Fibroblast of mammary gland (primary cell): ENCODE measurements at regions not wholly inside any gene's neighbourhood (a gene's known extent, or its start where the extent isn't known, plus 50 kb on each side); places are given as distances from the start of the nearest gene placed in this dataset.

Experiments used
- DNase-seq: peaks from one replicate; pipeline ENCODE4 v3.0.0-alpha.2; 2010; ENCODE audit warnings: low read depth
- H3K4me3 ChIP-seq: 2 replicates; pipeline ENCODE4 v1.5.1; 2011; ENCODE audit warnings: low read depth, mild to moderate bottlenecking, low read length, moderate library complexity; ENCODE audit not compliant: control insufficient read depth
- TF ChIP-seq, protein P1 (sequence below): conservative IDR thresholded peaks from 2 replicates; pipeline ENCODE4 v1.5.1; 2011; ENCODE audit warnings: low read depth, low read length, inconsistent platforms; ENCODE audit not compliant: control insufficient read depth, insufficient read depth

DNA sequence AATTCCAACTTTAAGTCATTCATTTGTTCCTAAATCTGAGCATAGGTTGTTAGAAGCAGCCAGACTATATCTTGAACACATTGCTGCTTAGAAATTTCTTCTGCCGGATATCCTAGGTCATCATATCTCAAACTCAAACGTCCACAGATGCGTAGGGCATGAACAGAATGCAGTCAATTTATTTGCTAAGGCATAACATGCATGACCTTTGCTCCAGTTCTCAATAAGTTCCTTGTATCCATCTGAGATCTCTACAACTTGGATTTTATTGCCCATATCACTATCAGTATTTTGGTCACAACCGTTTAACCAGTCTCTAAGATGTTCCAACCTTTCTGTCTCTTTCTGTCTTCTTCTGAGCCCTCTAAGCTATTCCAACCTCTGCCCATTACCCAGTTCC, 210.9 kb upstream of the MANEA start:
- TF ChIP-seq, protein P1, sequence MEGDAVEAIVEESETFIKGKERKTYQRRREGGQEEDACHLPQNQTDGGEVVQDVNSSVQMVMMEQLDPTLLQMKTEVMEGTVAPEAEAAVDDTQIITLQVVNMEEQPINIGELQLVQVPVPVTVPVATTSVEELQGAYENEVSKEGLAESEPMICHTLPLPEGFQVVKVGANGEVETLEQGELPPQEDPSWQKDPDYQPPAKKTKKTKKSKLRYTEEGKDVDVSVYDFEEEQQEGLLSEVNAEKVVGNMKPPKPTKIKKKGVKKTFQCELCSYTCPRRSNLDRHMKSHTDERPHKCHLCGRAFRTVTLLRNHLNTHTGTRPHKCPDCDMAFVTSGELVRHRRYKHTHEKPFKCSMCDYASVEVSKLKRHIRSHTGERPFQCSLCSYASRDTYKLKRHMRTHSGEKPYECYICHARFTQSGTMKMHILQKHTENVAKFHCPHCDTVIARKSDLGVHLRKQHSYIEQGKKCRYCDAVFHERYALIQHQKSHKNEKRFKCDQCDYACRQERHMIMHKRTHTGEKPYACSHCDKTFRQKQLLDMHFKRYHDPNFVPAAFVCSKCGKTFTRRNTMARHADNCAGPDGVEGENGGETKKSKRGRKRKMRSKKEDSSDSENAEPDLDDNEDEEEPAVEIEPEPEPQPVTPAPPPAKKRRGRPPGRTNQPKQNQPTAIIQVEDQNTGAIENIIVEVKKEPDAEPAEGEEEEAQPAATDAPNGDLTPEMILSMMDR = no peak
- H3K4me3 ChIP-seq = no peak overlapping the region
- DNase-seq = no peak

DNA sequence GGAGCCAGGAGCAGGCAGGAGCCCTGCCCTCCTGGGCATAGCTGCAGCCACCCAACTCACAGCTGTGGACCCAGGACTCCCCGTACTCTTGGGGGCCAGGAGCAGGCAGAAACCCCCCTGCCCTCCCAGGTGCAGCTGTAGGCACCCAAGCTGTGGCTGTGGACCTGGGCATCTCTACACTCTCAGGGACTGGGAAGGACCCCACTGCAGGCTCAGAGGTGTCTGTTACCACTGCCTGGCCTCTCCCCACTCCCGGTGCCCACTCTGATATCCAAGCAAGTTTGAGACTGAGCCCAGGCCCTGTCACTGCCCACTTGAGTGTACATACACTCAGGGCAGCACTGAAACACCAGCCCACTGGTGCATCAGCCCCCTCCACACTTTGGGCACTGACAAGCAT, 193.5 kb upstream of the MANEA start:
- DNase-seq = no peak
- H3K4me3 ChIP-seq = no peak overlapping the region
- TF ChIP-seq, protein P1 = no peak

DNA sequence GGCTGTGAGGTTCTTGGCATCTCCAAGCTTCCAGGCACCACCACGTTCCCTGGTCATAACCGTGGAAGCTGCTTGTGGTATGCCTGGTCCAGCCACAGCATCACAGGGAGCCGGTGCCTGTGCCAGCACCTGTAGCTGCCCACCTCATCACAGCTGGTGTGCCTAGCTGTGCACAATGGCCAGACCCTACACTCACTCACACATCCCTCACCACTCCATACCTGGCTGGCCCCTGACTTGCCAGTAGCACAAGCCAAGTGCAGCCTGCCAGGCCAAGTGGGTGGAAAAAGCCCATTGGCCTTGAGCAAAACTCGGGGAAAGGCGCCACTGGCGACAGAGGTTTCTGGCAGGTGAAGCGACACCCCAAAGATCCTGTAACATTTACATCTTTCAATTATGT, 192.3 kb upstream of the MANEA start:
- TF ChIP-seq, protein P1 = no peak
- H3K4me3 ChIP-seq = no peak overlapping the region
- DNase-seq = no peak

DNA sequence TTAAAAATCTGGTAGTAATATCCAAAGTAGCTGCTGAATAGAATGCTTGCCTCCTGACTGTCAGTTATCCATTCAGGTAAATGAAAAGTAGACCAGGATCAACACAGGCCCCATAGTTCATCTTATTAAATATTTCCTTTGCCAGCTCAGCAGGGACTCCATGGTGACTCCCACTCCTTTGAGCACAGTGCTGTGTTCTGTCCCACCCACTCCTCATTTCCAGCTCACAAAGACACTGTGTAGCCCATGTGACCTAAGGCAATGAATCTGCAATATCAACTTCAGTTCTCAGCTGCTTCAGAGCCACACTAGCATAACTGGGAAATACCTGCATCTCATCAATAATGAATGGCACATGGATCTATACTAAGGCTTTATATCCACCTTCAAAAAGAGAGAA, 189.5 kb upstream of the MANEA start:
- TF ChIP-seq, protein P1 = no peak
- no peak overlapping the region for H3K4me3 ChIP-seq
- no peak for DNase-seq

DNA sequence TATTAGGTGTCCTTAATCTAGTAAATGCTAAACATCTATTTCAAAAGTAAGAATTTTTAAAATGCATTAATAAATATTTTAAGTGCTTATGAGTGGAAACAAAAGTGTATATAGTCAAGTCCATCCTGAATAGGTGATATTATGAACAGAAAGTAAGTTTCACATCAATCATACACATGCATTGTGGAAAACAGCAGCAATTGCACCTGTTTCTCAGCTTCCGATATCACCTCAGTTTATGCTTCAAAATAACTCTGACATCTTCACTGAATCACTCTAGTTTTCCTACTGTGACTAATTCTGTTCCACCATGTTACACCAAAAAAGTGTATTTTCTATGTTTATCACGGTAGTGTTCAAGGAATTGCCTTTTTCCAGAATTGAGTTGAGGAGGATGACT, 172.6 kb upstream of the MANEA start:
- TF ChIP-seq, protein P1 = no peak

DNA sequence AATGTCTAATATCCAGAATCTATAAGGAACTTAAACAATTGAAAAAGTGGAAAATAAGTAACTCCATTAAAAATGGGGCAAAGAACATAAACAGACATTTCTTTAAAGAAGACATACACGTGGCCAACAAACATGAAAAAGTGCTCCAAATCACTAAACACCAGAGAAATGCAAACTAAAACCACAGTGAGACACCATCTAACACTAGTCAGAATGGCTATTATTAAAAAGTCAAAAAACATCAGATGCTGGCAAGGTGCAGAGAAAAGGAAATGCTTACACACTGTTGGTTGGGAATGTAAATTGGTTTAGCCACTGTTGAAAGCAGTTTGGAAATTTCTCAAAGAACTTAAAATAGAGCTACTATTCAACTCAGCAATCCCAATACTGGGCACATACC, 169.2 kb upstream of the MANEA start:
- no peak for DNase-seq
- TF ChIP-seq, protein P1 = no peak
- no peak overlapping the region for H3K4me3 ChIP-seq

More for the DNA sequence above, 172.6 kb upstream of the MANEA start:
- H3K4me3 ChIP-seq = no peak overlapping the region
- DNase-seq = no peak

DNA sequence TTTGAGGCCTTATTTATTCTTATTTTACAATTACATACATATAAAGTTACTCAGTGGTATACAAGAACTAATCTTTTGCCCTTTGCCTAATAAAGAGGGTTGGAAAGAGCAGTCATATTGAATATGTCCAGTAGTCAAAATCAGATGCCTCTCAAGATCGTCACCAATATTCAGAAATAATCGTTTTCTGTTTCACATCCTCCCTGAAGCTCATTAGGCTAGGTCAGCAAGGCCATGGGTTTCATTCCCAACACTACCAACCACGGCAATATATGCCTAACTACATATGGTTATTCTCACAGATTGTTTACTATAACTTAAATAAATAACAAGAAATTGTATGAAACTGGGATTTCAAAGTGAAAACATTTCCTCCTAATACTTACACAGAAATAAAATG, 167.2 kb upstream of the MANEA start:
- H3K4me3 ChIP-seq = no peak overlapping the region

More for the DNA sequence above, 167.2 kb upstream of the MANEA start:
- TF ChIP-seq, protein P1 = no peak
- no peak for DNase-seq
